ENCODE measurements at regions not wholly inside any gene's neighbourhood (a gene's known extent, or its start where the extent isn't known, plus 50 kb on each side); places are given as distances from the start of the nearest gene placed in this dataset.

DNA sequence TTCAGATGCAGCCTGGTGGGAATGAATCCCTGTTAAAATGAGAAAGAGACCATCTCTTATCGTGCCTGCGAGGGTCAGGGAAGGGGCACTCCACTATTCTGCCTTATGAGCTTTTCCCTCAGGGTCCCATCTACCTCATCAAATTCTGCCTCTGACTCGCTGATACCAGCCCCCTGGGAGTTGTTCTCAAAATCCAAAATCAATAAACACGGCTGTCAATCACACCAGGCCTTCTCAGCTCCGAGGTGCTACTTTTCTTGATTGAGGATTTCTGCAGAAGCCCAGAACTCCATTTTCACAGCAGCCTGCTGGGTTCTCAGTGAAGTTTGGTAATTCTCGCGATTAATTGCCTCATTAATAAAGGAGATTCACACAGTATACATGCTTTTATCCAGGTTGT, 312.6 kb downstream of the STIM2 start:
- DNase-seq (ENCODE audit: low read depth), result no peak
- TF ChIP-seq, protein P1, sequence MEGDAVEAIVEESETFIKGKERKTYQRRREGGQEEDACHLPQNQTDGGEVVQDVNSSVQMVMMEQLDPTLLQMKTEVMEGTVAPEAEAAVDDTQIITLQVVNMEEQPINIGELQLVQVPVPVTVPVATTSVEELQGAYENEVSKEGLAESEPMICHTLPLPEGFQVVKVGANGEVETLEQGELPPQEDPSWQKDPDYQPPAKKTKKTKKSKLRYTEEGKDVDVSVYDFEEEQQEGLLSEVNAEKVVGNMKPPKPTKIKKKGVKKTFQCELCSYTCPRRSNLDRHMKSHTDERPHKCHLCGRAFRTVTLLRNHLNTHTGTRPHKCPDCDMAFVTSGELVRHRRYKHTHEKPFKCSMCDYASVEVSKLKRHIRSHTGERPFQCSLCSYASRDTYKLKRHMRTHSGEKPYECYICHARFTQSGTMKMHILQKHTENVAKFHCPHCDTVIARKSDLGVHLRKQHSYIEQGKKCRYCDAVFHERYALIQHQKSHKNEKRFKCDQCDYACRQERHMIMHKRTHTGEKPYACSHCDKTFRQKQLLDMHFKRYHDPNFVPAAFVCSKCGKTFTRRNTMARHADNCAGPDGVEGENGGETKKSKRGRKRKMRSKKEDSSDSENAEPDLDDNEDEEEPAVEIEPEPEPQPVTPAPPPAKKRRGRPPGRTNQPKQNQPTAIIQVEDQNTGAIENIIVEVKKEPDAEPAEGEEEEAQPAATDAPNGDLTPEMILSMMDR (IDR thresholded peaks at IDR 0.05; ENCODE audit: insufficient read depth, low read length), result no peak

DNA sequence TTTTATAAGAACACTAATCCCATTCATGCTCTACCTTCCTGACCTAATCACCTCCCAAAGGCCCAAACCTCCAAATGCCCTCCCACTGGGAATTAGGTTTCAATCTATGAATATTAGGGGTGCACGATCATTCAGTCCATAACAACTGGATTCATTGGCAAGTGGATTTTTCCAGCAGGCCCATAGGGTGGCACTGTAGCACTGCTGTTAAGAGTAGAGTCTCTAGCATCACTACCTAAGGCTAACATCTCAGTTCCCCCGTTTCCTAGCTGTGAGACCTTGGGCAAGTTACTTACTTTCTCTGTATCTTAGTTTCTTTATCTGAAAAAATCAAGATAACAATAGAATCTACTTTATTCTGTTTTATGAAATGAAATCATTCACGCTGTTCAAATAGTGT, 315.8 kb downstream of the STIM2 start:
- H3K4me3 ChIP-seq (ENCODE audit: low read depth, low read length), result no peak overlapping the region
- DNase-seq (ENCODE audit: low read depth), result peak; percentile 84
- TF ChIP-seq, protein P1 (IDR thresholded peaks at IDR 0.05; ENCODE audit: insufficient read depth, low read length), result peak; percentile 71

More for the DNA sequence above, 312.6 kb downstream of the STIM2 start:
- no peak overlapping the region for H3K4me3 ChIP-seq (ENCODE audit: low read depth, low read length)

DNA sequence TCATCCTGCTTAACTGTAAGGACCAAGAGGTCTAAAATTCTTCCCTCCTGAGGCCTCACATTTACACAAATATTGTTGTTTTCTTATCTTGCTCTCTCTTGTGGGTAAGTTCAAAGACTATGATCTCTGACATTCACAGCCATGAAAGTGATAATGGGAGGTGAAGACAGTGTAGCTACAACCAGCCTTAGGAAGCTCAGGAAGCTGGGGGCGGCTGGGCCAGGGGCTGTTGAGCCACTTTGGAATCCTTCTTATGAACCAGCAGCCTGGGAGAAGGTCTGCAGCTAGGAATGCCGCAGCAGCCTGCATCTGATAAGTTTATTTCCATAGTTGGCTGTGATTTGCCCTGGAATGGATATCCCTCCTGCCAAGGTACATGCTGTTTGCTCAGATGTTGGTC, 316.2 kb downstream of the STIM2 start:
- no peak overlapping the region for H3K4me3 ChIP-seq (ENCODE audit: low read depth, low read length)
- TF ChIP-seq, protein P1 (IDR thresholded peaks at IDR 0.05; ENCODE audit: insufficient read depth, low read length), result no peak
- DNase-seq (ENCODE audit: low read depth), result no peak

DNA sequence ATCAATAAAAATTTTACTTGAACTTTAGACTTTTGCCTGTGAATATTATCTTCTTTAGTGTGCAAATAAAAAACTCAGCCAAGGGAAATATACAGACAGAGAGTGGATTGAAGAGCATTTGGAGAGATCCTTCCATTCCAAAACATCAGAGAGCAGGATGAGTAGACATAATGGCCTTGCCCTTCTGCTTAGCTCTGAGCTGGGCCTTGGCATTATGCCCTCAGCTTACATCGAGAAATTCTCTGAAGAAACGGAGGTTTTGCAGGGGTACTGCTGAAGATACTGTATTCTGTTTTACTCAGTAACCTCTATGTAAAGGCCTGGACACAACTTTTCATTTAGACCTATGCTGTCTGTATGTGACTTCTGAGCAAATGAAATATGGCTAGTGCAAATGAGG, 317.4 kb downstream of the STIM2 start:
- TF ChIP-seq, protein P1 (IDR thresholded peaks at IDR 0.05; ENCODE audit: insufficient read depth, low read length), result no peak
- H3K4me3 ChIP-seq (ENCODE audit: low read depth, low read length), result no peak overlapping the region
- peak; percentile 42 for DNase-seq (ENCODE audit: low read depth)

DNA sequence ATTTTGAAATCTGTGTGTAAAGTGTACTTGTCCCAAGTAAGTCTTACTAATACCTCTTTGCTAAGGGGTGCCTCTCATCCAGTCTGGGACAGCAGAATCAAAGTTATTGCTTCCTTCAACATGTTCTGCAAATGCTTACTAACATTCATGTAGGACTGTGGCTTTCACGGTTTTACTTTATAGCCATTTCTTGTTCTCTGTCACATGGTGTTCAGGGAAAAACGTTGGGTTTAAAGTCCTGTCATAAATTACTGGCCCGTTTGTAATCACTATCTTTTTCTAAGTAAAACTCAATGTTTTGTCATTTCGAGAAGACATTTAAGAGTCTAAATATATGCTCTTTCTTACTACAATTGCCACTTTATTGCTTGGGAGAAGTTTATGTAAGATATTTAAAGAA, 321.1 kb downstream of the STIM2 start:
- no peak overlapping the region for H3K4me3 ChIP-seq (ENCODE audit: low read depth, low read length)
- TF ChIP-seq, protein P1 (IDR thresholded peaks at IDR 0.05; ENCODE audit: insufficient read depth, low read length), result no peak
- DNase-seq (ENCODE audit: low read depth), result no peak

DNA sequence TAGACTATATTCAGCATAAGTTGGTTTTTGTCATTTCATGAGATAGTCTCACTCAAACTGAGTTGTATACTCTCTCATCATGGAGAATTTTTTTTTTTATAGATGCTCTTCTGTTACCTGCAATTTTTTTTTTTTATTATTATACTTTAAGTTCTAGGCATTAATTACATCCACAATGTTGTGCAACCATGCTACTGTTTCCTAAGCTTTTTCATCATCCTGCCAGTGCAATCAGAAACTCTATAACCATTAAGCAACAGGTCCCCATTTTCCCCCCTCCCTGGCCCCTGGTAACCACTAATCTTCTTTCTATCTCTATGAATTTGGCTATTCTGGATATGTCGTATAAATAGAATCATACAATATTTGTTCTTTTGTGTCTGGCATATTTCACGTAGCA, 321.6 kb downstream of the STIM2 start:
- no peak overlapping the region for H3K4me3 ChIP-seq (ENCODE audit: low read depth, low read length)
- TF ChIP-seq, protein P1 (IDR thresholded peaks at IDR 0.05; ENCODE audit: insufficient read depth, low read length), result no peak
- no peak for DNase-seq (ENCODE audit: low read depth)

DNA sequence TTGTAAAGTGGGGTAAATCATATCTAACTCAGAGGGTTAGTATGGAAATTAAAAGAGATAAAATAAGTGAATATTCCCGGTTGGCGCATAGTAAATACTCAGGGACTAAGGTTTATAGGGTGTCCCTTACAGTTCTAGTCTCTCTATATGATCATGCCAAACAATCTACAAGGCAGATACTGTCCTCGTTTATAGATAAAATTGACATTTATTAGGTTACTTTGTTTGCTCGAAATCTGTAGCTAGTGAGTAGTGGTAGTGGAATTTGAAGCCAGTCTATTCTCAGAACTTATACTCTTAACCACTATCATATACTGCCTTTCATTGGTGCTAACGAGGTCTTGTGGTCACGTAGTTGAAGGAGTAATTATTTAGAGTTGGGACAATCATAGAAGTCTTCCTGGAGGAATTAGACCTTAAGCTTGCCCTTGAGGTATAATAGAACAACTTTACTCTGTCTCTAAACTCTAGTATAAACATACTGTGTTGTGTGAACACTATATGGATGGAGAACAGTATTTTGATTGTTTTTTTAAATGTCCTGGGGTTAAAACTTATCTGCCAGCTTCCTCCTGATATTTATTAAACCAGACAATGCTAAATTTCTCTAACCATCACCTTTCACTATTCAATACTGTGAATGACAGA, 324.0 kb downstream of the STIM2 start:
- no peak overlapping the region for H3K4me3 ChIP-seq (ENCODE audit: low read depth, low read length)
- DNase-seq (ENCODE audit: low read depth), result no peak
- TF ChIP-seq, protein P1 (IDR thresholded peaks at IDR 0.05; ENCODE audit: insufficient read depth, low read length), result no peak

Data from fibroblast of the aortic adventitia (primary cell).